ENCODE measurements at regions not wholly inside any gene's neighbourhood (a gene's known extent, or its start where the extent isn't known, plus 50 kb on each side); places are given as distances from the start of the nearest gene placed in this dataset.
A peak's percentile ranks its signal among the peaks of the same experiment; 100 is the strongest.

GRCh38 chr10:117681104-117681503, 138.6 kb downstream of the EMX2 start:
- no peak for TF ChIP-seq CTCF (IDR thresholded peaks at IDR 0.05)
- peaks cover 0 to 2% of the 10 kb centered on the region in 2 donors for H3K9me3 ChIP-seq
- no peaks in the 10 kb centered on the region for H3K36me3 ChIP-seq
- no peaks in the 10 kb centered on the region for H3K27me3 ChIP-seq
- H3K27ac ChIP-seq: no peak overlapping the region
- H3K4me3 ChIP-seq: no peak overlapping the region
- no peaks in the 10 kb centered on the region for H3K4me1 ChIP-seq
- DNase-seq (ENCODE audit: low spot score): no peak

- Histone ChIP-seq H3K4me1 (no peaks in the 10 kb centered on the region), H3K27ac (no peak overlapping the region), H3K9me3 (no peaks in the 10 kb centered on the region), H3K36me3 (no peaks in the 10 kb centered on the region), H3K4me3 (no peak overlapping the region), H3K27me3 (no peaks in the 10 kb centered on the region)
- DNase-seq (ENCODE audit: low spot score): no peak
- no peak for TF ChIP-seq CTCF (IDR thresholded peaks at IDR 0.05)
Observed at GRCh38 chr10:117684046-117684610, 141.6 kb downstream of the EMX2 start.

GRCh38 chr10:117684672-117685211, 142.2 kb downstream of the EMX2 start:
- H3K36me3 ChIP-seq: no peaks in the 10 kb centered on the region
- peak; percentile 66 for DNase-seq (ENCODE audit: low spot score)
- TF ChIP-seq CTCF (IDR thresholded peaks at IDR 0.05): no peak
- no peaks in the 10 kb centered on the region for H3K27me3 ChIP-seq
- no peaks in the 10 kb centered on the region for H3K9me3 ChIP-seq
- no peak overlapping the region for H3K27ac ChIP-seq
- no peaks in the 10 kb centered on the region for H3K4me1 ChIP-seq
- H3K4me3 ChIP-seq: no peak overlapping the region

- no peak for DNase-seq (ENCODE audit: low spot score)
- Histone ChIP-seq H3K27me3 (no peaks in the 10 kb centered on the region), H3K4me1 (no peaks in the 10 kb centered on the region), H3K9me3 (no peaks in the 10 kb centered on the region), H3K4me3 (no peak overlapping the region), H3K27ac (no peak overlapping the region), H3K36me3 (no peaks in the 10 kb centered on the region)
- no peak for TF ChIP-seq CTCF (IDR thresholded peaks at IDR 0.05)
Observed at GRCh38 chr10:117685431-117685830, 142.9 kb downstream of the EMX2 start.

GRCh38 chr10:117686606-117687005, 144.1 kb downstream of the EMX2 start:
- Histone ChIP-seq H3K27me3 (no peaks in the 10 kb centered on the region), H3K27ac (no peak overlapping the region), H3K4me1 (no peaks in the 10 kb centered on the region), H3K4me3 (no peak overlapping the region), H3K9me3 (no peaks in the 10 kb centered on the region), H3K36me3 (no peaks in the 10 kb centered on the region)
- no peak for TF ChIP-seq CTCF (IDR thresholded peaks at IDR 0.05)
- DNase-seq (ENCODE audit: low spot score): no peak

- Histone ChIP-seq H3K4me3 (no peak overlapping the region), H3K27me3 (no peaks in the 10 kb centered on the region), H3K4me1 (no peaks in the 10 kb centered on the region), H3K36me3 (no peaks in the 10 kb centered on the region), H3K9me3 (no peaks in the 10 kb centered on the region), H3K27ac (no peak overlapping the region)
- no peak for DNase-seq (ENCODE audit: low spot score)
- TF ChIP-seq CTCF (IDR thresholded peaks at IDR 0.05): no peak
Observed at GRCh38 chr10:117688358-117688757, 145.8 kb downstream of the EMX2 start.

All from right atrium auricular region (tissue), 2 donors.